H1 (cell line): ENCODE measurements at regions not wholly inside any gene's neighbourhood (a gene's known extent, or its start where the extent isn't known, plus 50 kb on each side); places are given as distances from the start of the nearest gene placed in this dataset.

Experiments used
- CTBP2 ChIP-seq: IDR thresholded peaks from 2 replicates; pipeline ENCODE4 v1.7.0; 2011; ENCODE audit warnings: borderline replicate concordance, mild to moderate bottlenecking, moderate library complexity, mixed read lengths, low read length; ENCODE audit not compliant: insufficient read depth, insufficient read length
- E2F6 ChIP-seq: IDR thresholded peaks from 2 replicates; pipeline ENCODE4 v1.6.1; 2012; ENCODE audit warnings: inconsistent platforms
- EZH2 ChIP-seq: fragments of 200-600 bp; sonication (generic); IDR thresholded peaks from 2 replicates; pipeline ENCODE4 v1.7.1; 2012; ENCODE audit warnings: low read depth, mild to moderate bottlenecking, moderate library complexity, low read length, inconsistent platforms; ENCODE audit not compliant: severe bottlenecking
- FOSL1 ChIP-seq: IDR thresholded peaks from 2 replicates; pipeline ENCODE4 v1.6.1; 2011; ENCODE audit warnings: mild to moderate bottlenecking, low read depth, low read length, moderate library complexity; ENCODE audit not compliant: insufficient read depth
- JUN ChIP-seq: IDR thresholded peaks from 2 replicates; pipeline ENCODE4 v1.6.1; 2011; ENCODE audit warnings: low read depth, mild to moderate bottlenecking, improper control_type of control experiment, low read length
- PHF8 ChIP-seq: fragments of 200-600 bp; sonication (generic); conservative IDR thresholded peaks from 2 replicates; pipeline ENCODE4 v1.7.1; 2012; ENCODE audit warnings: low read depth, mild to moderate bottlenecking, inconsistent platforms, low read length, moderate library complexity
- POLR2A ChIP-seq, 2 experiments: IDR thresholded peaks; 1 replicate in 1 of 2; 2 replicates in 1 of 2; pipeline ENCODE4 v1.6.1; 2011; ENCODE audit warnings: low read depth in 2 of 2, low read length in 2 of 2, mild to moderate bottlenecking in 2 of 2; ENCODE audit errors: control extremely low read depth in 1 of 2
- RXRA ChIP-seq: IDR thresholded peaks from 2 replicates; pipeline ENCODE4 v1.6.1; 2011; ENCODE audit warnings: low read depth, mild to moderate bottlenecking, low read length, moderate library complexity; ENCODE audit not compliant: insufficient read depth
- YY1 ChIP-seq: IDR thresholded peaks from 2 replicates; pipeline ENCODE4 v1.6.1; 2011; ENCODE audit warnings: low read depth, mild to moderate bottlenecking, low read length

- TF ChIP-seq E2F6 (no peak), YY1 (no peak), EZH2 (no peak), RXRA (no peak), FOSL1 (no peak), JUN (no peak), CTBP2 (no peak), POLR2A (IDR thresholded peaks at IDR 0.05; ENCODE audit: control extremely low read depth in 1 of 2, low read depth in 2 of 2, low read length in 2 of 2) (no peak), PHF8 (no peak)
These were observed 132.0 kb upstream of the ZSWIM2 start (continued) for GRCh38 chr2:186980787-186981550.
